ENCODE measurements at regions not wholly inside any gene's neighbourhood (a gene's known extent, or its start where the extent isn't known, plus 50 kb on each side); places are given as distances from the start of the nearest gene placed in this dataset.
A peak's percentile ranks its signal among the peaks of the same experiment; 100 is the strongest.

GRCh38 chr2:62370321-62371250 lies 135.4 kb downstream of the TMEM17 start:
- CTCF ChIA-PET (ENCODE audit: low intra/inter-chr PET ratio), result interaction anchor here (0.6 kb wide), 1 partner anchor 1929 kb away, joined by 3 read pairs; no protein-coding TSS in a partner anchor
- H3K79me2 ChIP-seq (ENCODE audit: control insufficient read depth, insufficient read depth, low read length), result no peaks in the 10 kb centered on the region
- H2AFZ ChIP-seq (ENCODE audit: low read depth, low read length), result no peak overlapping the region
- in situ Hi-C loops (cut with MboI), result no loop called here
- no peak overlapping the region for H3K4me3 ChIP-seq
- FAIRE-seq, result peak; percentile 6
- no peak for DNase-seq (ENCODE audit: extremely low read depth in 1 of 4, low spot score in 3 of 4)
- BruUV-seq (replicated peaks), result no TSS peak
- 77% methylated on average over 3 of the region's 3 CpGs for WGBS (ENCODE audit: insufficient coverage, low coverage, missing lambda C conversion rate)
- no peaks in the 10 kb centered on the region for H3K9me1 ChIP-seq (ENCODE audit: control insufficient read depth, insufficient read depth, low read length)
- no peaks in the 10 kb centered on the region for H3K27me3 ChIP-seq (ENCODE audit: control insufficient read depth in 2 of 2, insufficient read depth in 2 of 2, low read length in 2 of 2)
- no peak overlapping the region for H3K27ac ChIP-seq (ENCODE audit: extremely low read depth, low read depth, low read length)
- ATAC-seq, result no peak
- no peaks in the 10 kb centered on the region; a peak in 1 of 5 replicates for H3K4me1 ChIP-seq (replicated peaks in 1 of 2; ENCODE audit: control insufficient read depth in 2 of 2, insufficient read depth in 2 of 2, low read length in 2 of 2)
- no peak overlapping the region for H3K4me2 ChIP-seq (ENCODE audit: insufficient read depth, low read length)
- intact Hi-C loops (cut with micrococcal nuclease), result no loop called here
- TF ChIP-seq KAT8 (IDR thresholded peaks at IDR 0.05; ENCODE audit: low read depth), result no peak
- no peak for TF ChIP-seq CTBP1 (IDR thresholded peaks at IDR 0.05; ENCODE audit: borderline replicate concordance)
- no peak for TF ChIP-seq ESRRB (CRISPR knock-in tag; IDR thresholded peaks at IDR 0.05; ENCODE audit: borderline replicate concordance)
- no peak for TF ChIP-seq ZNF239 (CRISPR knock-in tag; IDR thresholded peaks at IDR 0.05)
- no peak for TF ChIP-seq TEAD1 (CRISPR knock-in tag; IDR thresholded peaks at IDR 0.05)
- TF ChIP-seq RBM14 (IDR thresholded peaks at IDR 0.05; ENCODE audit: borderline replicate concordance, insufficient read depth, low read depth, low read length), result no peak
- POLR2A ChIA-PET, result interaction anchor here (0.6 to 1.0 kb wide), 2 partner anchors 13 to 242 kb away, joined by 3 read pairs; no protein-coding TSS in a partner anchor
- H3K9ac ChIP-seq (ENCODE audit: insufficient read depth in 1 of 2, low read depth in 2 of 2, low read length in 2 of 2), result no peak overlapping the region
- no peaks in the 10 kb centered on the region for H4K20me1 ChIP-seq (replicated peaks; ENCODE audit: control insufficient read depth, insufficient read depth, low read length)
- H3K9me3 ChIP-seq (replicated peaks; ENCODE audit: control insufficient read depth, insufficient read depth, low read depth, low read length), result peaks cover 5% of the 10 kb centered on the region; the same call in 1 of the 2 replicates
- no peaks in the 10 kb centered on the region; the same call in 2 of the 3 replicates for H3K36me3 ChIP-seq (ENCODE audit: control insufficient read depth, insufficient read depth, low read length)
